Middle frontal gyrus (tissue), 1 donor: ENCODE measurements at regions not wholly inside any gene's neighbourhood (a gene's known extent, or its start where the extent isn't known, plus 50 kb on each side); places are given as distances from the start of the nearest gene placed in this dataset.
"Not testable (repeated sequence)": the region's sequence is repeated elsewhere in the genome, so short reads cannot be mapped to it uniquely, and the experiment has no call there.

Experiments used
- DNase-seq: peaks from one replicate; pipeline ENCODE4 v3.0.0-alpha.2; 2015; ENCODE audit warnings: low spot score; ENCODE audit errors: extremely low spot score

- DNase-seq = no peak
Observed at GRCh38 chr4:181858741-181859140, 384.5 kb upstream of the TENM3 start.

- no peak for DNase-seq
Observed at GRCh38 chr4:181859439-181859838, 383.8 kb upstream of the TENM3 start.

- DNase-seq = no peak
Observed at GRCh38 chr4:181860157-181860556, 383.0 kb upstream of the TENM3 start.

DNA sequence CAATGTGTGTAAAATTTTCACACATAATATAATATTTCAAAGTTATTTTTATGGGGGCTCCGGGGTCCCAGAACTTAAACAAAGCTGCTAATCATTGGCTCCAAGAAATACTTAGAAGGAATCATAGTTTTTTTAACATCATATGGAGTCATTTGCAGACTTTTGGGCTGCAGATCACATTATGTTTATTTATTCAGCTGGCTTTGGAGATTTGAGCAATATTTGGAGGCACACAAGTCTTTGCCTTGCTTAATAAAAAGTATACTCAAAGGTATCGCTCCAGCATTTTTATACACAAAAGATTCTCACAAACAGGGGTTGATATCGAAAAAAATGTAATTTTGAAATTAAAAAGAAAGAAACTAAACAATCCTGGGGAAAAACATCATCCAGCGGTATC, 382.5 kb upstream of the TENM3 start:
- no peak for DNase-seq

GRCh38 chr4:181863856-181864255, 379.3 kb upstream of the TENM3 start:
- no peak for DNase-seq

GRCh38 chr4:181870326-181870725, 372.9 kb upstream of the TENM3 start:
- DNase-seq = no peak

- DNase-seq = no peak
Observed at GRCh38 chr4:181874602-181875001, 368.6 kb upstream of the TENM3 start.

- DNase-seq = no peak
Observed at GRCh38 chr4:181877329-181877848, 365.8 kb upstream of the TENM3 start.

GRCh38 chr4:181890031-181890430, 353.2 kb upstream of the TENM3 start:
- DNase-seq = no peak

- DNase-seq = no peak
Observed at GRCh38 chr4:181890911-181891310, 352.3 kb upstream of the TENM3 start.

GRCh38 chr4:181896614-181897013, 346.6 kb upstream of the TENM3 start:
- DNase-seq = no peak

DNA sequence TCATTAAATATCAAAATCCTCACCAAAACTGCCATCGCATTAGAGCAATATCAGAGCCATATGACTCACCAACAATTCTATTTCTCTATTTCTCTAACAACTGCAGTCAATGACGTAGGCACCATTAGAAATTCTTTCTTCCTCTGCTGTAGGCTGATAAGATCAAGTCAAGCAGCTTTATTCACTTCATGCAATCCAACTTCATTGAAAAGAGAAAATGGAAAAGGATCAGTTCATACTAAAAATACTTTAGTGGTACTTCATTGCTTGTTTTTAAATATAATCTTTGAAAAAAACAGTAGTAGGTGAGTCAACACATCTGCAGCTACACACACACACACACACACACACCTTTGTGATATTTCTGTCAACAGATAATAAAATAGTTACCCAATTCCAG, 345.3 kb upstream of the TENM3 start:
- DNase-seq = no peak

GRCh38 chr4:181902404-181902803, 340.8 kb upstream of the TENM3 start:
- DNase-seq = not testable (repeated sequence)

DNA sequence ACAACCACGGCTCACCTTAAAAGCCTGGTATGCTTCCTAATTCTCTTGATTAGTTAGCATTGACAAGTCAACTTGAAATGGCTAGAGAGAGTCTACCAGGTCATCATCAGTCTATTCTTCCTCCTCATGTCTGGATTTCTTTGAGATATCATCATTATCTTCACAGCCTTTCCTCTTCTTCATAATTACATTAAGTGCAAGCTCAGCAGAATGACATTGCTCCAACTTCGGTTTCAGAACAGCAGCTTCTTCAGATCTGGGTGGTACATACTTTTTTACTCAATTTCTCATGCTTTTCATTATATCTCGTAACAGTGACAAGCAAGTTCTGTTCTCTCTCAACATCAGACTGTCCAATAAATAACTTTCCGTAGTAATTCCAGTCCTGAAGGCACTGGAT, 337.5 kb upstream of the TENM3 start:
- no peak for DNase-seq

DNA sequence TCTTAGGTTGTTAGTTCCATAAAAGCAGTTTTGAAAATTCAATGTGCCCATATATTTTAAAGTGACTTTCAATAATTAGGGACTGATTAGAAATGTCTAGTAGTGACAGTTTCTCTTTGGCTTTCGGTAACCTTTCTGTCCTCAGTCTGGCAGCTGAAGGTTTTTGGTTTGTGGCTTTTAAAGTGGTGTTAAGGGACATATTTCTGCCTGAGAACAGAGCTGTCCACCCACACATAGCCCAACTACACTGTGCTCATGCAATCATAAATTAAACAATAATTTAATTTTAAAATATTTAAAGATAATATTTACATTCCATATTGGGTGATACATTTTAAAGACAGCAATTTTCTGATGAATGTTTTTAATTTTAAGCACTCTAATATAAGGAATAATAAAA, 335.0 kb upstream of the TENM3 start:
- DNase-seq = no peak

GRCh38 chr4:181909368-181909767, 333.8 kb upstream of the TENM3 start:
- DNase-seq = no peak

DNA sequence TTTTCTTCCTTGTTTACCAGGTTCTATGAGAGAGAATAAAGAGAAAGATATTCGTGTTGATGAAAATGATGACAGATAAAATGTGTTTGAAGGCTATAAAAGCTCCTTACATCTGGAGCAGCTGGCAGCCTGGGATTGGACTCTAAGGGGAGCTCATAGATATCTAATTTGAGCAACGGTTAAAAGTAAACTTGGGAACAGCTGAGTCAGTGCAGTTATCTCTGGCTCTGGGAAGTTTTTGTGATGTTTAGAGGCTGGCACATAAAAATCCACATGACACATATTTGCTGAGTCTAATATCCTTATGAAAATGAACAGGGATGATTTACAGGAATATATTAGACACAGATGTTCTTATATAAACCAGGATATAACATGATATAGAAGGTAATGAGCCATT, 331.8 kb upstream of the TENM3 start:
- DNase-seq = no peak

GRCh38 chr4:181933471-181933870, 309.7 kb upstream of the TENM3 start:
- DNase-seq = no peak

- no peak for DNase-seq
Observed at GRCh38 chr4:181938631-181939030, 304.6 kb upstream of the TENM3 start.

- DNase-seq = no peak
Observed at GRCh38 chr4:181939199-181939945, 303.8 kb upstream of the TENM3 start.

DNA sequence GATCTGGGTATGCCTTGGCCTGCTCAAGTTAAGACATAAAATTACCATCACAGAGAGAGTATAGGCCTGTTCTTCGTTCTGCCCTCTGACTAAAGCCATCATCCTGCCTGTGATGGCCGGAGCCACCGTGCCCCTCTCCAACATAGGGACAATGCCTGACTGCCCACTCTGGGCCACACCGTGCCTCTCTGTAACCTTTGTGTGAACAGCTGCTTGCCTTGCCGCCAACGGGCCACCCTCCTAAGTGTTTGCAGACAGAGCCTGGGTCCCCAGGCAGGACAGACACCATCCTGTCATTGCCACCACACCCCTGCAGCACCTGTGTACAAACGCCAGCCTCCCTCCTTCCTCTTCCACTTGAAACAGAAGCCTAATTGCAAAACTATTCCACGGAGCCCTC, 298.7 kb upstream of the TENM3 start:
- DNase-seq = no peak

GRCh38 chr4:181946902-181947301, 296.3 kb upstream of the TENM3 start:
- no peak for DNase-seq

DNA sequence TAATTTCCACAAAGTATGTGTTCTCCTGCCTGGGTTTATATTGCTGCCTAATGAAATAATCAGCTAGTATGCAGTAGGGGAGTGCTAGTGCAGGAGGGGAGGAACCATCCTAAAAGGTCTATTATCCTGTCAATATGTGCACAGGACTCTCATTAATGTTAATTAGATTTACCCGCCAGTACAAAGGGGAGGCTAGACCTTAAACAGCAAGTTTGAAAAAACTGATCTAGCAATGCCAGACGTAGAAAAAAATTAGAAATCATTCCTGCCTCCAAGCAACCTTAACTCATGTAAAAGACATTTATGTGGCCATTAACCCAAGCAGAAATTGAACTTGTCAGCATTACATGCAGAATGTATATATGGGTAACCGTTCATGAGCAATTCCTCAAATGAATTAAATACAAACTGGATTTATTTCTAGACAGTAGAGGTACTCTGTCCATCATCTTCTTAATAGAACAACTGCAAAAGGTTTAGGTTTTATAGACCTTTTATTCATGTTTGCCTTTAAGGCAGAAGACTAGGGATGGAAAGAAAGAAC, 294.3 kb upstream of the TENM3 start:
- no peak for DNase-seq
